HG02623 (cell line): ENCODE measurements at regions not wholly inside any gene's neighbourhood (a gene's known extent, or its start where the extent isn't known, plus 50 kb on each side); places are given as distances from the start of the nearest gene placed in this dataset.
"Not testable (repeated sequence)": the region's sequence is repeated elsewhere in the genome, so short reads cannot be mapped to it uniquely, and the experiment has no call there.

ENCODE experiments used
- ATAC-seq: cut with Tn5 transposase; IDR thresholded peaks from one replicate; pipeline ENCODE4 v1.9.1; 2021; ENCODE audit warnings: moderate library complexity; ENCODE audit not compliant: unreplicated experiment

DNA sequence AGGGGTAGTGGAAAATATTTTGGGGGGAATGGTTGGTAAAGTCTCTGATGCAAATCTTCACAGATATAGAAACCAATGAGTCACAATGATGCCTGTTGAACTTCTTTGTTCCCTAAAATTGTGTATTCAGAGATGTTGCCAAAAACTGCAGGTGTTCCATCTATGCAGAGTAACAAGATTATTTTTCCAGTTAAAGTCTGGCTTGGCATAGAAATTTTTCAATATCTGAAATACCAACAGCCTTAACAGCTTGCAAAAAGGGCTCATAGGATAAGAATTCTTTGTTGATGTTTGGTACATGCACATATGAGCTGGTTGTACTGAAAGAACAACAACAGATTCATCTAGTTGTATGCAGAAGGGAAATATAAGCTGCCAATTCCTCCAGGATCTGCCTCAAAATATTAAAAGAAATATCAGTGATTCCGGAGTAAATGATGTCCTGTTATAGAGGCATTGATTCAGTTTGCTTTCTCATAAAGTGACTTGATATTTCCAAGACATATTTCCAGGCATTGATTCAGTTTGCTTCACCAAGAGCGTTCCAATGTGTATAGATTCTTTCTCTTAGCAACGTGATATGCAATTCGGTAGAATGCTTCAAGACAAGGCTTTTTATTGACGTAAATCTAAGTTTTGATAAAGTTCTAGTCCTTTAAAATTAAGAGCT lies 564.4 kb downstream of the TMA16 start:
- no peak for ATAC-seq

DNA sequence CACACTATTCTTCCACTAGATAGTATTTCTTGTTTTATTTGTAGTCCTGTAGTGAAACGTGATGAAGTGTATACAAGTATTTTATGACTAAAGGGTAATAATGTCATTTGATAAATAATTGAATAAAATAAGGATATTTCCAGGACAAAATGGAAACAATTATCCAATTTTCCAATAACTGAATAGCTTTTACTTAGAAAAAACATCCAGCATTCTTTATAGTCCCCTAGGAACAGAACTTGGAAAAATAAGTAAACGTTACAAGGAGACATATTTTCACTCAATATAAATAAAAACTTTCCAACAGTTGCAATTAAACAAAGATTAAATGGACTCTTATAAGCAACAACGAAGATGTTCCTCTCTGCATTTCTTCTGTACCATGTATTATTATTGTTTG lies 566.0 kb downstream of the TMA16 start:
- no peak for ATAC-seq

DNA sequence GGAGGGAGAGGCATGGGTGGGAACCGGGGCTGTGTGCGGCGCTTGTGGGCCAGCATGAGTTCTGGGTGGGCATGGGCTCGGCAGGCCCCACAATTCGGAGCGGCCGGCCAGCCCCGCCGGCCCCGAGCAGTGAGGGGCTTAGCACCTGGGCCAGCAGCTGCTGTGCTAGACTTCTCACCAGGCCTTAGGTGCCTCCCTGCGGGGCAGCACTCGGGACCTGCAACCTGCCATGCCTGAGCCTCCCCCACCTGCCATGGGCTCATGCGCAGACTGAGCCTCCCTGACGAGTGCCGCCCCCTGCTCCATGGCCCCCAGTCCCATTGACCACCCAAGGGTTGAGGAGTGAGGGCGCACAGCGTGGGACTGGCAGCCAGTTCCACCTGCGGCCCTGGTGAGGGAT lies 573.9 kb downstream of the TMA16 start:
- no peak for ATAC-seq

DNA sequence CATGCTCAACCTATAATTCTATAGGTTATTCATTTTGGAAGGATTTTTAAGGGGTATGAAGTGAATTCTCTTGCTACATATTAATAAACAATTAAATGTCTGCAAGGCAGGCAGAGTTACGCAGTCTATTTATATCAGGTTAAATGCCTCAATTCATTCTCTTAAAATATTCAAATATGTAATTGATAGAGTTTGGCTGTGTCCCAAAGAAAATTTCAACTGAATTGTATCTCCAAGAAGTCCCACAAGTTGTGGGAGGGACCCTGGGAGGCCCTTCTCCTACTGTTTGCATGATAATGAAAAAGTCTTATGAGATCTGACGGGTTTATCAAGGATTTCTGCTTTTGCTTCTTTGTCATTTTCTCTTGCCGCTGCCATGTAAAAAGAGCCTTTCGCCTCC lies 576.1 kb downstream of the TMA16 start:
- no peak for ATAC-seq

DNA sequence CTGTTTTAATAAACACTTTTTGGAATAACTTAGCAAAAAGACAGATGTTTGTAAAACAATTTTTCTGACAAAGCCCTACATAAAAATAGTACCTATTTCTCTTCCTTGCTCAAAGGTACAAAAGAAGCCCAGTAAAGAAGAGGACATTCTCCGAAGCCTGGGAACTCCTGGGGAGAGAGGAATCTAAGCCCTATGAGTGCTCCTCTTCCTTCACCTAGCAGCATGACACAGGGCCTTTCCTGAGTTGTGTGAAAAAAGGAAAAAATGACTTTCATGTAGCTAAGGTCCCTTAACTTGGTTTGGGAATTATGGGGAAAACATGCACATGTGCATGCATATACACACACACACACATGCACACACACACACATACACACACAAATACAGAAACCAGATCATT lies 586.9 kb downstream of the TMA16 start:
- no peak for ATAC-seq

DNA sequence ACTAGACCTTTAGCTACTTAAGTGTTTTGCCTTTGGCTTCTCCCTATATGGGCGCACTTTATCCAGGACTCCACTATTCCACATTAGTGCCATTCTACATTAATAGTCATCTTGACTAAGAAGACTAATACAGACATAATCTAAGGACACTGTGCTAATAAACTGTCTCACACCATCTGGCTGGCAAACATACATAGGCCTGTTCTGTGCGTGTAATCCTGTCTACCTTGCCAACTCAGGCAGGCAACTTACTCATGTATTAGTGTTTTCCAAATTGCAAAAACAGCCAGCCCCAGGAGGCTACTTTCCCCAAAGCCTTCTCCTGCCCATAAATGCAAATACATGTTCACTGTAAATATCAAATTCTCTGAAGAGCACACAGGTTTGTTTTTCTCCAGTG lies 587.3 kb downstream of the TMA16 start:
- ATAC-seq, result no peak

DNA sequence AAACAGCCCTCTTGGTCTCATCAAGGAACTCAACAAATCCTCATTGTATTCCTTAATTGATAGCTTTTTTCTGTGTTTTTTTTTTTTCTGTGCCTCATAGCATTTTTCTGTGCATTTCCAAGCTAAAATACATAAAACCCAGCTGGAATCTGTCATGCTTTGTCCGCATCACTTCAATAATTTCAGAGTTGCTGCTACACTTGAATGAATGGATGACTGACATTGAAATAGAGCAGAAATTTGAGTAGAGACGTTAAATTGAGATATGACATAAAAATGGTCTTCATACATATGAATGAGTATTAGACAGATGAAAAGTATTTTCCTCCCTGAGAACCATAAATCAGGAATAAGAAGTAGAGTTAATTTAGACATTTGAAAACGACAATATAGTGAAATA lies 593.2 kb downstream of the TMA16 start:
- no peak for ATAC-seq

DNA sequence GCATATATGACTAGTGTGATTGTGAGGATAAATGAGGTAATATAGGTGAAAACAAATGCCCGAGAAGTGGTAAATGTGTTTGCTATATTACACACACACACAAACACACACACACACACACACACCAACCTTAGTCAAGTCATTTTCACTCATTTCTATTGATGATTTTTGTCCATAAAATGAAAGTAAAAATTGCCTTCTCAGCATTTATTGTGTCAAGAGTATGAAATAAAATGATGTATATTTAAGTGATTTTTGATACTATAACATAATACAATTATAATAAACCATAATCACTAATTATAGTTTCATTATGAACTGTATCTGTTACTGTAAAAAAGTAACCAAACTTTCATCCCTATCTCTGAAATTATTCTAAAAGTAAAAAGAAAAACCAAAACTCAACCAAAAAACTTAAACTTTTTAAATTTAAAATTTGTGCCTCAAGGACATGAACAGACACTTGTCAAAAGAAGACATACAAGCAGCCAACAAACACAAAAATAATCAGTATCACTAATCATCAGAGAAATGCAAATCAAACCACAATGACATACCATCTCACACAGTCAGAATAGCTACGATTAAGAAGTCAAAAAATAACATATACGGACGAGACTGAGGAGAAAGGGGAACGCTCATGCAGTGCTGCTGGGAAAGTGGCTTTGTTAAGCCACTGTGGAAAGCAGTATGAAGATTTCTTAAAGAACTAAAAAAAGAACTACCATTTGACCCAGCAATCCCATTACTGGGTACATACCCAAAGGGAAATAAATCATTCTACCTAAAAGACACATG lies 601.0 kb downstream of the TMA16 start:
- no peak for ATAC-seq

DNA sequence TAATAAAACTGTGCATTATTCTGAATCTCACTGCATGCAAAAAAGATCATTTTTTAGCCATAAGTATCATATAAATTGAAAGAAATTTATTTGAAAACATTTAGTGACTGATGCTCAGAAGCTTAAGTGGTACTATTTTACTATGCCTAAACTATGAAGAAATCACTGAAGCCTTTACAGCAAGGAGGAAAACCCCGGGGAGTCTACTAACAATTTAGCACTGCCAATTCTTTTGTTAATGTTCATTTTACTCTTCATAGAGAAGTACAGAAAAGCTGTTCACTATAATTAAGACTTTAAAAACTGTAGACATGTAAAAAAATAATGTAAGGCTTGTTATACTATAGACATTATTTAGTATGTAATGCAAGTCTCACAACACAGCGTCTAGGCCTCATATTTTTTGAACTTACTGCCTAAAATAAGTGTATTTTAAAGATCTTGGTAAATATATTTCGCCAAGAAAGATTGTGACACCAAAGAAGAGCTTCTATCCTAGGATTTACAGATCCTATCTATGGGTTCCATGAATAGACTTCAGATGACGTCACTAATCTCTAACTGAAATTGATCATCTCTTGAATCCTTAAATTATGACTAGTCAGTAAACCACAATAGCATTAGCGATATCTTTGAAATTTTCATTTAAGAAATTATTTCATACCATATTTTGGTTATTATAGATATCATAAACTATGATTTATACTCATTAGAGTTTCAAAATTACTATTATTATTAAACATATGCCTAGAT lies 602.5 kb downstream of the TMA16 start:
- no peak for ATAC-seq

DNA sequence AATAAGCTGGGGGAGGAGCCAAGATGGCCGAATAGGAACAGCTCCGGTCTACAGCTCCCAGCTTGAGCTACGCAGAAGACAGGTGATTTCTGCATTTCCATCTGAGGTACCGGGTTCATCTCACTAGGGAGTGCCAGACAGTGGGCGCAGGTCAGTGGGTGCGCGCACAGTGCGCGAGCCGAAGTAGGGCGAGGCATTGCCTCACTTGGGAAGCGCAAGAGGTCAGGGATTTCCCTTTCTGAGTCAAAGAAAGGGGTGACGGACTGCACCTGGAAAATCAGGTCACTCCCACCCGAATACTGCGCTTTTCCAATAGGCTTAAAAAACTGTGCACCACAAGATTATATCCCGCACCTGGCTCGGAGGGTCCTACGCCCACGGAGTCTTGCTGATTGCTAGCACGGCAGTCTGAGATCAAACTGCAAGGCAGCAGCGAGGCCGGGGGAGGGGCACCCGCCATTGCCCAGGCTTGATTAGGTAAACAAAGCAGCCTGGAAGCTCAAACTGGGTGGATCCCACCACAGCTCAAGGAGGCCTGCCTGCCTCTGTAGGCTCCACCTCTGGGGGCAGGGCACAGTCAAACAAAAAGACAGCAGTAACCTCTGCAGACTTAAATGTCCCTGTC lies 606.4 kb downstream of the TMA16 start:
- ATAC-seq, result not testable (repeated sequence)

DNA sequence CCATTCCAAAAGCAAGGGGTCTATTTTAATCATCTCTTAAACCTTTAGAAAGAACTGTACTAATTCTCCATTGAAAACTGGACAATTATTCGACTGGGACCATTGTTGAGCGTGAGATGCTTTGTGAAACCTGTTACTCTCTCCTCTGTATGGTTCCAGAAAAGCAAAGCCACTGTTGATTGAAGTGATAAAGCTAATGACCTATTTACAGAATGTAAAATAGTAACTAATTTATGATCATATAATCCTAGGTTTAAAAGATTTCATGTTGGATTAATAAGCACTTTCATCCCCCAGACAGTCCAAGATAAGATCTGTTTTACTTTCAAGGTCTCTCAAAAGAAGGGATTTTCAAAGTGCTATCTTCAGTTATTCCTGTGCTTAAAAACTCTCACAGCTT lies 614.5 kb downstream of the TMA16 start:
- ATAC-seq, result no peak

DNA sequence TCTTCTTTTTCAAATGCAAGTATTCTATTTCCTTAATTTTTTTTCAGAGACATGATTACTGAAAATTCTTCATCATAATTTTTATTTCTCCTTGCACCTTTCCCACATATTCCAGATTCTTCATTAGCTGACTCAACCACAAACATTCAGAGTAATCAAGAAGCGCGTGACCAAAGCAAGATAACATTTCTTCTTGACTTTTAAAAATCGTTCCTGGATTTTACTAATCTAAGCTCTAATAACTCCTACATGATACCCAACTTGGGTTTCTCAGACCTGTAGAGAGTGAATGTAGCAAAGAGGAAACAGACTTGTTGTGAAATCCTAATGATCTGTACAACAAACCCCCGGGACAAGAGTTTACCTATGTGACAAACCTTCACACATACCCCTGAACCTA lies 615.0 kb downstream of the TMA16 start:
- ATAC-seq, result no peak

DNA sequence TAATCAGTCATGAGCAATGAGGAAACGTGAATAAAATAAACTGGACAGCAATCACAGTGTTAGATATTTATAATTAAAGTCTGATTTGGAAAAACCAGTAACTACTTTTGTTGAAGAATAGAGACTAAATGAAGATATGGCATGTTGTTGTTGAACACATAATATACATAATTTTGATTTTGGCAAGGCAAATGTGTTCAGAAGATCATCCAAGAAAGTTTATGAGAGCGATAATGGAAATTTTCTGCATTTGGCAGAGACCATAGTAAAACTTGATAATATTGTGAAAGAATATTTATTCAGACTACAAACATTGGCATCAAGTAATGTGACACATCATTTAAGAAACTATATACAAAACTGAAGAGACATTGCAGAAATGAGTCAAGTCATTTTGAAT lies 620.7 kb downstream of the TMA16 start:
- no peak for ATAC-seq

DNA sequence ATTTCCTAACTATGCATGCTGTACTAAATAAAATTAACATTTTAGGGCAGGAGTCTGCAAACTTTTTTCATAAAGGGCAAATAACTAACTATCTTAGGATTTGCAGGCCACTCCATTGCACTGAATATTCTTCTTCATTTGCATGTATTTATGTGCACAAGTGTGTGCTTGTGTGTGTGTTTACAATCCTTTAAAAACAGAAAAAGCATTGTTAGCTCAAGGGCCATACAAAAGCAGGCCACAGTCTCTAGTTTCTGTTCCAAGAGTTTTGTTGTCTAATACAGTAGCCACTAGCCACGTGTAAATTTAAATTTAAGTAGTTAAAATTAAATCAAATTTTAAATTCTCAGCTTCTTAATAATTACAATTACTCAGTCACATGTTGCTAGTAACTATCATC lies 621.8 kb downstream of the TMA16 start:
- no peak for ATAC-seq

DNA sequence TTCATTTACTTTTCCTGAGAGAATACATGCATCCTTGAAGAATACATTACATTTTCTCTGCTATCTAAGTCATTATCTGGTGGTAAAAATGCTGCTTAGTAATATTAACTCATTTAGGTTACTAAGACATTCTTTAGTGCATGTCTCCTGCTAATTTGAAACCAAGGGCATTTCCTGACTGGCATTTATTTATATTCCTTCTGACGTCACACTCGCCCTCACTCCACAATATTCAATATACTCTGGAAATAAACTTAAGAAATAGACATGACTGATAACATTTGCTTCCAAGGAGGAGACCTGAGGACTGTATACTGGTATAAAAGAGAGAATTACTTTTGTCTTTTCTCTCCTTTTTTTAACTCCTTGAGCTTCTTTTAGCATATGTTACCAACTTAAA lies 619.5 kb upstream of the SMIM31 start:
- no peak for ATAC-seq

DNA sequence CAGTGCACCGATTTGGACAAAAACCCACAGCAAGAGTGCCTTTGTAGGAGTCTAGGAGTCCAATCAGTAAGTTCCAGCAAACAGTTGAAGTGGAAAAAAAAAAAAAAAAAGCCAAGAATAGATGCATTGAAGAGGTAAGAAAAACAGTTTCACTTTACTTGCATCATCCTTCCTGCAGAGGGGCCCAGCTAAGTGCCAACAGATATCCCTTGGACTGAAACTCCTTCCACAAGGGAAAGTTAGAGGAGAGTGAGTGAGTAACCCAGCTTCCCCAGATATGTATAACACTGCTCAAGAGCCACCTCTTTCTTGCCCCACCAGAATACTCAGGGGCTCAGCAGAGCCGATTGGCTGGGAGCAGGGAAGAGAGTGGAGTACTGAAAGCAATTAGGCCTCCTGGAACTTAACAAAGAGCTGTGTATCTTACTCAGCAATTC lies 617.7 kb upstream of the SMIM31 start:
- no peak for ATAC-seq

DNA sequence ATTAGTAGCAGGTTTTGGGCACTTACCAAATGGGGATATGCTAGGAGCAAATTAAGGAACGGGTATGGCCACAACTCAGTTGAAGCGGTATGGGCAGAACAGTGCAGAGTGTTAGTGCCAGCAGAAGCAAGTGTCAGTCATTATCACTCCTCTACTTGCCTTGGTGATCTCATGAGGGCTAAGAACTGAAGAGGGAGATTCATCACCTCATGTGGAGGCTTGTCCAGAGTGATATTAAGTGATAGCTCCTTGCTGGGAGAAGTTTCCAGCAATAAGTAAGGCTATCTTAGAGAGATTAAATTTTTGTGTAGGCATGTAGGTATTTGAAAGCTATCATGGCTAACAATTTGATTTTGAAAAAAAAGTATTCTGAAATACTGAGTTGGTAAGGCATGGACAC lies 615.4 kb upstream of the SMIM31 start:
- no peak for ATAC-seq

DNA sequence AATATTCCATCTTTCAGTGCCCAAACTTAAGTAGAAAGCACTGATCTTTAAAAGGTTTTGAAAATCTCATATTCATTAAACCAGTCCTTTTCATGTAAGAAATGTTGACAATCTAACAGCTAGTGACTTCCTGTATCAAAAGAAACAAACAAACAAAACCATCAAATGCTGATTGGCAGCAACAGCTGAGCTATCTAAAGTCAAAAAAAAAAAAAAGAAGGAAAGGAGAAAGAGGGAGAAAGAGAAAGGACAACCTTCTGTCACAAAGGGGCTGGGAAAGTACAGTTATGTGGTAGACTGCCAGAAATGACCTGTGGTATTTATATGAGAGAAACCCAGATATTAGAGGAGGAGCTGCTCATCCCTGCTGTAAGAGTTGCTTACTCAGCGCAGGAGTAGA lies 614.6 kb upstream of the SMIM31 start:
- ATAC-seq, result no peak

DNA sequence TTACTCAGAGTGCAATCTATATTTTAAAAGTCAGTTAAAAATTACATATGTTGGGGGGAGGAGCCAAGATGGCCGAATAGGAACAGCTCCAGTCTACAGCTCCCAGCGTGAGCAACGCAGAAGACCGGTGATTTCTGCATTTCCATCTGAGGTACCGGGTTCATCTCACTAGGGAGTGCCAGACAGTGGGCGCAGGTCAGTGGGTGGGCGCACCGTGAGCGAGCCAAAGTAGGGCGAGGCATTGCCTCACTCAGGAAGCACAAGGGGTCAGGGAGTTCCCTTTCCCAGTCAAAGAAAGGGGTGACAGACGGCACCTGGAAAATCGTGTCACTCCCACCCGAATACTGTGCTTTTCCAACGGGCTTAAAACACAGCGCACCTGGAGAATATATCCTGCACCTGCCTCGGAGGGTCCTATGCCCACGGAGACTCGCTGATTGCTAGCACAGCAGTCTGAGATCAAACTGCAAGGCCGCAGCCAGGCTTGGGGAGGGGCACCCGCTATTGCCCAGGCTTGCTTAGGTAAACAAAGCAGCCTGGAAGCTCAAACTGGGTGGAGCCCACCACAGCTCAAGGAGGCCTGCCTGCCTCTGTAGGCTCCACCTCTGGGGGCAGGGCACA lies 612.1 kb upstream of the SMIM31 start:
- not testable (repeated sequence) for ATAC-seq

DNA sequence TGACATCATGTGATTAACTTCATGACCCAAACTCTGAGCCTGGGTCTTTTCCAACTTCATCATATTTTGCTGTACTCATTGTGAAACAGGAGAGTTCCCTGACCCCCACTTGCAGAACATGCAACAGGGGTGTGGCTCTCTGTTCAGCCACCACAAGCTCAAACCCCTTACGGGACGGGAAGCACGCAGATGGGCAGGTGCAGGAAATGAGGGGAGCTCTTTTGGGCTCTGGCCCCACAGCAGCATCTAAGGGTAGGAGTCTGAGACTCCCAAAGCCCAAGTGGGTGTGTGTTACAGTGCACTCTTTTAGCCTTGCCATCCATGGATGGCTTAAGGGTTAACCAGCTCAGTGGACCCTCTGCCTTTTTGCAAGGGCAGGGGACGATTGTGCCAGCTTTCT lies 599.5 kb upstream of the SMIM31 start:
- ATAC-seq, result no peak

DNA sequence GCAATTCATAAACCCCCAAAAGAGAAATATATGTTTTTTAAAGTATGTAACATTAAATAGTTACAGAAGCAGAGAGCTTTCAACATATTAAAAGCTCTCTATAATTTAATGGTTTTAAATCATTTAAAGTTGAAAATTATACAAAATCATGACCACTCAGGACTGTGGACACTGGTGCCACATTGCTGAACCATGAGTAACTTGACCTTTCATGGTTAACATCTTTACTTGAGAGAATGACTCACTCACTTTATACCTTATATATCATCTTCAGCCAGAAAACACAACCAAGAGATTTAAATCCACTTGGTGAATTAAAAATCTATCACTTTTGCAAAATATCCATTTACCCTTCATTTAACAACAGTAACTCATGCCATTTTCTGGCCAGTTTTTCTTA lies 584.3 kb upstream of the SMIM31 start:
- ATAC-seq, result no peak
